ENCODE measurements at regions not wholly inside any gene's neighbourhood (a gene's known extent, or its start where the extent isn't known, plus 50 kb on each side); places are given as distances from the start of the nearest gene placed in this dataset.

DNA sequence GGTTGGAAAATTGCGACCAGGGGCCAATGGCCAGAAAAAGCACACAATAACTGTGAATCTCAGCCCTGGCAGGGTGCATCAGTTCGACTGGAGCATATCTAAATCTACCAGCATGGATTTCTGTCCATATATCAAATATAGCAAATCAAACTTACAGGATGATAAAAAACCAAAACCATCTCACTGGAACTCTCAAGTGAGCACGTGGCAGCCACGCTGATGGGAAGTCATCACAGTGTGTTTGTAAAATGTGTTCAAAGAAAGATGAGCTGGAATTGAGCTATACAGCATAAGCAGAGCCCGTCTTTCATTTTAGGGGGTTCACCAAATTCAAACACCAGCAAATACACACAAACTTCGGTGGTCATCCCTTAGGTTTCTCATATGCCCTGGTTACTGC is 610.1 kb downstream of the AJAP1 start:
- no peak overlapping the region for H3K27ac ChIP-seq
- H3K9me3 ChIP-seq: no peaks in the 10 kb centered on the region
- TF ChIP-seq POLR2A (IDR thresholded peaks at IDR 0.05): no peak
- TF ChIP-seq, protein P1, sequence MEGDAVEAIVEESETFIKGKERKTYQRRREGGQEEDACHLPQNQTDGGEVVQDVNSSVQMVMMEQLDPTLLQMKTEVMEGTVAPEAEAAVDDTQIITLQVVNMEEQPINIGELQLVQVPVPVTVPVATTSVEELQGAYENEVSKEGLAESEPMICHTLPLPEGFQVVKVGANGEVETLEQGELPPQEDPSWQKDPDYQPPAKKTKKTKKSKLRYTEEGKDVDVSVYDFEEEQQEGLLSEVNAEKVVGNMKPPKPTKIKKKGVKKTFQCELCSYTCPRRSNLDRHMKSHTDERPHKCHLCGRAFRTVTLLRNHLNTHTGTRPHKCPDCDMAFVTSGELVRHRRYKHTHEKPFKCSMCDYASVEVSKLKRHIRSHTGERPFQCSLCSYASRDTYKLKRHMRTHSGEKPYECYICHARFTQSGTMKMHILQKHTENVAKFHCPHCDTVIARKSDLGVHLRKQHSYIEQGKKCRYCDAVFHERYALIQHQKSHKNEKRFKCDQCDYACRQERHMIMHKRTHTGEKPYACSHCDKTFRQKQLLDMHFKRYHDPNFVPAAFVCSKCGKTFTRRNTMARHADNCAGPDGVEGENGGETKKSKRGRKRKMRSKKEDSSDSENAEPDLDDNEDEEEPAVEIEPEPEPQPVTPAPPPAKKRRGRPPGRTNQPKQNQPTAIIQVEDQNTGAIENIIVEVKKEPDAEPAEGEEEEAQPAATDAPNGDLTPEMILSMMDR (IDR thresholded peaks at IDR 0.05): no peak
- intact Hi-C loops (cut with DNase I): no loop called here
- no peak for DNase-seq
- no peaks in the 10 kb centered on the region for H3K27me3 ChIP-seq
- ATAC-seq: no peak
- no peaks in the 10 kb centered on the region for H3K4me1 ChIP-seq
- 37% methylated on average over 5 of the region's 6 CpGs for WGBS (ENCODE audit: insufficient coverage, low coverage, low lambda C conversion rate, missing lambda C conversion rate)
- H3K4me3 ChIP-seq: no peak overlapping the region
- H3K36me3 ChIP-seq: no peaks in the 10 kb centered on the region

DNA sequence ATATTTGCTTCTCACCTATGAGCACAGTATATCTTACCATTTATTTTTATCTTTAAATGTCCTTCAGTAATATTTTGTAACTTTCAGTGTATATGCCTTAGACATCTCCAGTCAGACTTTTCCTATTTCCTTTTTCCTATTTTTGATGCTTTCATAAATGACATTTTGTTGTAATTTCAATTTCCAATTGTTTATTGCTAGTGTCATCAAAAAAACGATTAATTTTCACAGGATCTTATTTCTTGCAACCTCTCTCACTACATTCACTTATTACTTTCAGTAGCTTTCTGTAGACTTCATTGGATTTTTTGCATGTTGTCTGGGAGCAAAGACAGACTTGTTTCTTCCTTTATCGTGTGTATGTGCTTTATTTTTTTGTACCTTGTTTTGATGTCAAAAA is 602.4 kb downstream of the AJAP1 start:
- no peak overlapping the region for H3K4me3 ChIP-seq
- no peak overlapping the region for H3K27ac ChIP-seq
- no peak for DNase-seq
- intact Hi-C loops (cut with DNase I): no loop called here
- no peak for TF ChIP-seq POLR2A (IDR thresholded peaks at IDR 0.05)
- TF ChIP-seq, protein P1 (IDR thresholded peaks at IDR 0.05): no peak
- H3K36me3 ChIP-seq: no peaks in the 10 kb centered on the region
- 21% methylated on average over 2 of the region's 2 CpGs for WGBS (ENCODE audit: insufficient coverage, low coverage, low lambda C conversion rate, missing lambda C conversion rate)
- no peaks in the 10 kb centered on the region for H3K27me3 ChIP-seq
- ATAC-seq: no peak
- H3K9me3 ChIP-seq: no peaks in the 10 kb centered on the region
- H3K4me1 ChIP-seq: no peaks in the 10 kb centered on the region

DNA sequence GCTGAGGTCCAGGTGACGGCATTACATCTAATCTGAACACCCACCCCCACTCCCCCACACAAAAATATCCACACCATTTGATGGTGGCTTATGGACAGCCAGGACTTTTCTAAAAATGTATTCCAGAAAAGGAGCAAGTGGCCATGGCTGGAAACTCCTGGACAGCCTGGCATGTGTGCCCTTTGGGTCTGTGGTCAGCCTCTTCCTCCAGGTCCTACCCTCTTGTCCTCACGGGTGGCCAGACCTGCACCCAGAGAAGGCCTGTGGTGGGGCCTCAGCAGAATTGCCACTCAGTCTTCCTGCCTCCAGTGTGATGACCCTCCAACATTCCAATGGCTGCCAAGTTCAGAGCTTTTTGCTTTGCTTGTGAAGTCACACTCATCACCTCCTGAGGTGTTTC is 600.6 kb downstream of the AJAP1 start:
- no peaks in the 10 kb centered on the region for H3K27me3 ChIP-seq
- H3K27ac ChIP-seq: no peak overlapping the region
- intact Hi-C loops (cut with DNase I): no loop called here
- TF ChIP-seq, protein P1 (IDR thresholded peaks at IDR 0.05): no peak
- no peak for TF ChIP-seq POLR2A (IDR thresholded peaks at IDR 0.05)
- 11% methylated on average over 1 of the region's 2 CpGs for WGBS (ENCODE audit: insufficient coverage, low coverage, low lambda C conversion rate, missing lambda C conversion rate)
- no peak overlapping the region for H3K4me3 ChIP-seq
- ATAC-seq: no peak
- no peaks in the 10 kb centered on the region for H3K36me3 ChIP-seq
- no peaks in the 10 kb centered on the region for H3K9me3 ChIP-seq
- DNase-seq: no peak
- H3K4me1 ChIP-seq: no peaks in the 10 kb centered on the region

DNA sequence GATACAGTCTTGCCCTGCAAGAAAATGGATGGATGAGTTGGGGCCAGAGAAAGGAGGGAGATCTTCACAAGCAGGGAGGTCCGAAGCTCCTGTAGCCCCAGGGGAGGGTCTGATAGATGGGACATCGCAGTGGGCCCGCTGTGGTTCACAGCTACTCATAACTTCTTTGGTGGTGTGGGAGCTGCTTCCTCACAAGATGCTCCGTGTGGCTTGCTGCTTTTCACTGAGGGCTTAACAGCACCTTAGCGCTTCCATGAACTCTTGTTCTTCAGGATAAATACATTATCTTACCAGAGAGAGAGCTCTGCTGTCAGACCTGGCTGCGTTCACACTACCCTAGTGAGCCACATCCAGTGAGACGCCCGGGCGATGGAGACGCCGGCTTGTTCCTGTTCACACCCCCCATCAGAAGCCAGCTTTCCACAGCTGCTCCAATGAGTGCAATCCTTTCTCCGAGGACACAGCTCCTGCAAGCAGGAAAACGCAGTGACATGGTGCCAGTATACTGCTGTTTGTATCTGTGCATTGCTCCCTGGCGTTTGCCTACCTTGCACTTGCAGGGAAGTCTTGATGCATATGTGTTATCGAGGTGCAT is 599.8 kb downstream of the AJAP1 start:
- intact Hi-C loops (cut with DNase I): no loop called here
- no peak for TF ChIP-seq POLR2A (IDR thresholded peaks at IDR 0.05)
- TF ChIP-seq, protein P1 (IDR thresholded peaks at IDR 0.05): no peak
- H3K4me1 ChIP-seq: no peaks in the 10 kb centered on the region
- no peak overlapping the region for H3K4me3 ChIP-seq
- ATAC-seq: no peak
- no peaks in the 10 kb centered on the region for H3K9me3 ChIP-seq
- H3K36me3 ChIP-seq: no peaks in the 10 kb centered on the region
- 36% methylated on average over 3 of the region's 15 CpGs for WGBS (ENCODE audit: insufficient coverage, low coverage, low lambda C conversion rate, missing lambda C conversion rate)
- no peaks in the 10 kb centered on the region for H3K27me3 ChIP-seq
- H3K27ac ChIP-seq: no peak overlapping the region
- no peak for DNase-seq

DNA sequence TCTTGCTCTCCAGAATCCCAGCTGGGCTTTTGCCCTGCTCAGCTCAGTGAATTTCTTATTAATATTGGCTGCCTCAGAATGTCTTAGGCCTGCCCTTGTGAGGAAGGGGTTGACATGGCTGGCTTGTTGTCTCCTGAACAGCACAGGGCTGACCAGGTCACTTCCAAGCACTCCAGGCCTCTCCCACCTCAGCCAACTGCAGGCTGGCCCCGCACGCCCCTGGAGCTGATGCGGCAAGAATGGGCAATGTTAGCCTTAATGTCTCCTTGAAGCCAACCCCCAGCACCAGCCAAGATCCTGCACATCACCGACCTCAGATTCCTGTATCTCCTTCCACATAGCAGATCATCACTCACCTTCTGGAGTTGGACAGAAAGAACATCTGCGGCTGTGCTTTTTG is 598.6 kb downstream of the AJAP1 start:
- Histone ChIP-seq H3K4me3 (no peak overlapping the region), H3K4me1 (no peaks in the 10 kb centered on the region), H3K36me3 (no peaks in the 10 kb centered on the region), H3K27me3 (no peaks in the 10 kb centered on the region), H3K27ac (no peak overlapping the region), H3K9me3 (no peaks in the 10 kb centered on the region)
- TF ChIP-seq, protein P1 (IDR thresholded peaks at IDR 0.05): no peak
- TF ChIP-seq POLR2A (IDR thresholded peaks at IDR 0.05): no peak
- no peak for DNase-seq
- intact Hi-C loops (cut with DNase I): no loop called here
- 100% methylated on average over 1 of the region's 5 CpGs for WGBS (ENCODE audit: insufficient coverage, low coverage, low lambda C conversion rate, missing lambda C conversion rate)
- ATAC-seq: no peak

All from right lobe of liver (tissue), 6 donors.